HG02678 (cell line): ENCODE measurements at regions not wholly inside any gene's neighbourhood (a gene's known extent, or its start where the extent isn't known, plus 50 kb on each side); places are given as distances from the start of the nearest gene placed in this dataset.

Experiments used
- ATAC-seq: cut with Tn5 transposase; IDR thresholded peaks from one replicate; pipeline ENCODE4 v1.9.1; 2021; ENCODE audit warnings: mild to moderate bottlenecking, moderate library complexity; ENCODE audit not compliant: unreplicated experiment

DNA sequence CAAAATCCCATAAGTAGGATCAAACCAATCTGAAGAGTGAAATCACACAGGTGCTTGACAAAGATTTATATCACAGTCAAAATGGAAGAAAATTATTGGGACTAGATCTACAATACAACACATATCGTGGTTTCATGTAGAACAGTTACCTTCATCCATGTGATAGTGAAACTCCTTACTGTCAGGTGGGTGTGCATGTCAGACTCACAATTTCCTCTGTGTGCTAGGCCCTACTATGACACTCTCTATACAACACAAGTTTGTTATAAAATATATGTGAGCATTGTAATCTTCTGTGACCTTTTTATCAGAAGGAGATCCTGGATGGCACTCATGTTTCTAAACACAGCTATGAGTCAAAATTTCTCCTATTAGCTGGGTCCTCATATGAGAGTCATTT lies 947.0 kb upstream of the TSPY4 start:
- ATAC-seq = no peak

- no peak for ATAC-seq
These were observed 944.0 kb upstream of the TSPY4 start for GRCh38 chrY:8393246-8393645.

DNA sequence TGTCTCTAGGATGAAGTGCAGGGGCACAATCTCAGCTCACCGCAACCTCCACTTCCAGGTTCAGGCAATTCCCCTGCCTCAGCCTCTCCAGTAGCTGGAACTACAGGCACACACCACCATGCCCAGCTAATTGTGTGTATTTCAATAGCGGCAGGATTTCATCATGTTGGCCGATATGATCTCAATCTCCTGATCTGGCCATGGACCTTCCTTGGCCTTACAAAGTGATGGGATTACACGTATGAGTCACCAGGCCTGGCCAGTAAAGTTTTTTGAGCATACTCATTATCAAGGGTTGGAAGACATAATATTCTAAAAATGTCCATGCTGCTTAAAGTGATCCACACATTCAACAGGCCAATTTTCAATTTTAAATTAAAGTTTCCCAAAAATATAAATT lies 914.4 kb upstream of the TSPY4 start:
- ATAC-seq = no peak

DNA sequence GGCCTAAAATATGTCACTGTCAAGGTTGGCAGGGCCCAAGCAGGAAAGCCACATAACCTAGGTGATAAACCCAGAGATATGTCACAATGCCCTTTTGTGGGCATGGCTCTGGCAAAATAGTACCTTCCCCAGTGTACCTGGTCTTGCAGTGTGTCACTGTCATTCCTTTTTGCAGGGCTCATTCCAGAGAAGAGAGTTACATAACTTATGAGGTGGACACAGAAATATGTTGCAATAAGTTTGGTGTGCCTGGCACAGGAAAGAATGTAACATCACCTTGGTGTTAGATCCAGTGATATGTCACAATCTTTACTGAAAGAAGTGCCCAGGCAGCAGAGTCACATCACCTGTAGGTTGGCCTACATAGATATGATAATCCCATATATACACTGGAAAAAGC lies 910.8 kb upstream of the TSPY4 start:
- ATAC-seq = no peak

- ATAC-seq = peak; percentile 54
These were observed 899.8 kb upstream of the TSPY4 start for GRCh38 chrY:8437510-8437909.

DNA sequence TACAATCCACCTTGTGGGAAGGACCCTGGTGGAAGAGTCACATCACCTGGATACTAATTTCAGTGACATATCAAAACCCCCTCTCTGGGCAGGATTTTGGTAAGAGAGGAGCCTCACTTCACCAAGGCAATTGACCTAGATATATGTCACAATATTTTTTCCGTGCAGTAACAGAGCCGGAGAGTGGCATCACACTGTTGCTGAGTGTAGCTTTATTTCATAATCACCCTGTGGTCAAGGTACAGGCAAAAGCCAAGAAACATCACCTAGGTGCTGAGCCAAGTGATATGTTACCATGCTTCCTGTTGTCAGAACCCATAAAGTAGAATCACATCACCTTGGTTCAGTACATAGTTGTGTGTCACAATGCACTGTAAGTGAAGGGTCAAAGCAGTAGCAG lies 895.2 kb upstream of the TSPY4 start:
- no peak for ATAC-seq

DNA sequence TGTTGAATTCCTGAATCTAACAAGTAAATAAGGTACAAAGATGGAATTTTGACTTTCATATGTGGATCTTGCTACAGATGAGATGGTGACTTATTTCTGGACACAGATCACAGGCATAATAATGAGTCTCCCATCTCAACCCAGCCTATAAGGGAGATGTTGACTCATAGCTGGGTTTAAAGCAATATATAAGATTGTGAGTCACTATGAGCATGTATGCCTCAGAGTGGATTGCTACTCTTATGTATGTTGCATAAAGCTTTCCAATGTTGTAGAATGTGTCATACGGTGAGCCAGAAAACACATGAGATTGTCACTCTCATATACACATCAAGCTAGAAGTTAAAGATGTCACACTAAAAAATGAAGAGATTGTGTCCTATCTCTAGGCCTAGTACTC lies 884.3 kb upstream of the TSPY4 start:
- no peak for ATAC-seq

DNA sequence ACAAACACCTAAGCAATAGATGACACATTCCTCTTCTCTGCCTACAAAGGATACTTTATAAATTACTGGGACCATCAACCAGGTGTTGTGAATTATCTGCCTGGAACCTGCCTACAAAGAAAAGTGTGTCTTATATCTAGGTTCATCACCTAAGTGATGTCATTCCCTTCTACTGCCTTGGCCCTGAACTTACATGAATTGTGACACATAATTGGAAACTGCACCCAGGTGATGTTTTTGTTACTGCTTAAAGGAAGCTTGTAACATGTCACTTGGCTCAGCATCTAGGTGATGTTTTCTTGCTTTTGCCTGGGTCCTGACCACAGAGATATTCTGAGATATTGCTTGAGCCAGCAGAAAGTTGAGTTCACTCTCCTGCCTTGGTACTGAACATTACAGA lies 870.5 kb upstream of the TSPY4 start:
- no peak for ATAC-seq

GRCh38 chrY:8470249-8470648 lies 867.0 kb upstream of the TSPY4 start:
- no peak for ATAC-seq

GRCh38 chrY:8479141-8479540 lies 858.1 kb upstream of the TSPY4 start:
- ATAC-seq = no peak

- no peak for ATAC-seq
These were observed 848.3 kb upstream of the TSPY4 start for GRCh38 chrY:8488955-8489354.

DNA sequence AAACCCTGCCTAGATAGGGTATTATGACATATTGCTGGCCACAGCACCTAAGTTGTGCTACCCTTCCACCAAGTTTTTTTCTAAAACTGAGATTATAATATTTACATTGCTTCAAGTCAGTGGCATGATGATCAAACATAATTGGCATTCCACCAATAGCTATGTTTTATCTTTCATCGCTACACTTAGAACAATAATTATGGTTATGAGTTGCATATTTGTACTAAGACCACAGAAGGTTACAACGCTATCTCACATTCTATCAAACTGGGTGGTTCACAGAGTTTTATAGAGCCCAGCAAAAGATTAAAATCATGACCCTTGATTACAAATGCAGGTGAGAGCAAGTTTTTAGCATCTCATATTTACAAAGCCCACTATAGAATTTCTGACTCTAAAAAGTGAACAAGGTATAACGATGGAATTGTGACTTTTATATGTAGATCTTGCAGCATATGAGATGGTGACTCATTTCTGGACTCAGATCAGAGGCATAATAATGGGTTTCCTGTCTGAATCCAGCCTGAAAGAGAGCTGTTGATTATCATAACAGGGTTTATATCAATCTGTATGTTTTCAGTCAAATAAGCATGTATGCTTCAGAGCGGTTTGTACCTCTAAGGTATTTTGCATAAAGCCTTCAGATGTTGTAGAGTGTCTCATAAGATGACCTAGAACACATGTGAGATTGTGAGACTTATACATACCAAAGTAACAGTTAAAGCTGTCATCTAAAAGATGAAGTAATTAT lies 847.2 kb upstream of the TSPY4 start:
- ATAC-seq = no peak

DNA sequence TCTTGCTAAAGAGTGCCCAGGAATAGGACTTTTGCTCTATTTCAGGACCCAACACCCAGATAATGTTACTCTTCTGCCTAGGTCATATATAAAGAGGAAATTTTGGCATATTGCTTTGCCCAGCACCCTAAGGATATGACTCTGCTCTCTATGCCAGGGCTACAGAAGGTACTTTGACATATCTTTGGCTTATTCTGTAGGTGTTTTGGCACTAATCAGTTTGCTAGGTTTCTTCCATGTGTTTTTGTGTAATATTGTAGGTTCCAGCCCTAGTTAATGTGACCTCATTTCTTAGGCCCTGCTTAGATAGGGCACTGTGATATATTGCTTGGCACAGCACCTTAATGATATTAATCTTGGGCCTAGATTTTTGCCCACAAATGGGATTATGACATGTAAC lies 842.9 kb upstream of the TSPY4 start:
- no peak for ATAC-seq

DNA sequence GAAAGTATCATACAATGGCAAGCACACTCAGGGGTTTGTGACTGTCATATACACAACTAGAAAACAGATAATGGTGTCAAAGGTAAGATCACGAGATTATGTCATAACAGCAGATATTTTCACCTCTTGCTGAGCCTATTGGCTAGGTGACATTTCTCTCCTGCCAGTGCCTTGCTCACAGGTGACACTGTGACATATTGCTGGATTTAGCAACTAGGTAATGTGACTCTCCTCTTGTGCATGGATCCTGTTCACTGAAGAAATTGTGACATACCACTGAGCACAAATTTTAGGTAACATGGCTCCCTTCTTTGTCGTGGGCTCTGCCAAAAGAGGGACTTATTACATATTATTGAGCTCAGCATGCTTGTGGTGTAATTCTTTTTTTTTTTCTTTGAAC lies 842.0 kb upstream of the TSPY4 start:
- ATAC-seq = no peak

DNA sequence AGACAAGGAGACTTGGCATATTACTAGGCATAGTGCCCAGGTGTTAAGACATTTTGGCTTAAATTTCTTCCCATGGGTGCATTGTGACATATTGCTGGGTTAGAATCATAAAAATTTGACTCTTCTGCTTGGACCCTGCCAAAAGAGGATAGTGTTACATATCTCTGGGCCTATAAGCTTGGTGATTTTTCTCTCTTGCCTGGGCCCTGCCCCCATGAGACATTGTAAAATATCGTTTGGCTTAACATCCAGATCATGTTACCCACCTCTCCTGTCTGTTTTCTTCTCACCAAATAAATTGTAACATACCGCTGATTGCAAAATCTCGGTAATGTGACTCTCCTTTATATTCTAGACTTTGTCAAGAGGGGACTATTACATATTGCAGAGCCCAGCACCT lies 836.4 kb upstream of the TSPY4 start:
- ATAC-seq = no peak

- ATAC-seq = no peak
These were observed 803.8 kb upstream of the TSPY4 start for GRCh38 chrY:8533468-8533867.

GRCh38 chrY:8535704-8536103 lies 801.6 kb upstream of the TSPY4 start:
- ATAC-seq = peak; percentile 95

- no peak for ATAC-seq
These were observed 801.0 kb upstream of the TSPY4 start for GRCh38 chrY:8536277-8536676.

- ATAC-seq = no peak
These were observed 796.0 kb upstream of the TSPY4 start for GRCh38 chrY:8541306-8541705.

DNA sequence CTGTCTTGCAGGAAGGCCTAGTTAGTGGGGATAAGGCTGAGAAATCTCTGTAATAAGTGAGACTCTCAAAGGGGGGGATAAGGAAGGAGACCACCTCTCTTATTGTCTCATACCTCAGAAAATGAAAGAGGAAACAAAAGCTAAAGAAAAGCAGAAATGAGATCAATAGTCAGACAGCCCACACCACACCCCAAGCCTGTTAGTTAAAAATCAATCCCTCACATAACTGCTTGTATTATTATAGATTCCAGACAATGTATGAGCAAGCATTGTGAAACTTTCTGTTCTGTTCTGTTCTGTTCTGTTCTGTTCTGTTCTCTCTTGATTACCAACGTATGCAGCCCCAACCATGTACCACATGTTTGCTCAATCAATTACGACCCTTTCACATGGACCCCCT lies 792.5 kb upstream of the TSPY4 start:
- peak; percentile 72 for ATAC-seq

DNA sequence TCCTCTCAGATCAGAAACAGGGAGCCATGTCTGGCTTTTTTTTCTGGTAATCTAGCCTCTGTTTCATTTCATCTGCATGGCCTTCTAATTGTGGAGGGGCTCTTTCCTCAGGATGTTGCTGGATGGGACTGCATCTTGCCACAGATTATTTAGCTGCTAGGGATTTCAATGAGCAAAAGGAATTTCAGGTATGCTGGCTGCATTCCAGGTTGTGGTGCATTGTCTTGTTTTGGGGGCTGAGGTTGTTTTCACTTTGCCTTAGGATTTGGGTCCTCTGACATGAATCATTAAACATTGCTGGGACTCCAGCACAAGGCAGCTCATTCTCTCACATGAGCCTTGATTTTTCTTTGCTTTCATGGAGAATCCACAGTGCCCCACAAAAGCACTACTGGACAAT lies 789.3 kb upstream of the TSPY4 start:
- ATAC-seq = no peak

- ATAC-seq = no peak
These were observed 785.9 kb upstream of the TSPY4 start for GRCh38 chrY:8551323-8551722.

DNA sequence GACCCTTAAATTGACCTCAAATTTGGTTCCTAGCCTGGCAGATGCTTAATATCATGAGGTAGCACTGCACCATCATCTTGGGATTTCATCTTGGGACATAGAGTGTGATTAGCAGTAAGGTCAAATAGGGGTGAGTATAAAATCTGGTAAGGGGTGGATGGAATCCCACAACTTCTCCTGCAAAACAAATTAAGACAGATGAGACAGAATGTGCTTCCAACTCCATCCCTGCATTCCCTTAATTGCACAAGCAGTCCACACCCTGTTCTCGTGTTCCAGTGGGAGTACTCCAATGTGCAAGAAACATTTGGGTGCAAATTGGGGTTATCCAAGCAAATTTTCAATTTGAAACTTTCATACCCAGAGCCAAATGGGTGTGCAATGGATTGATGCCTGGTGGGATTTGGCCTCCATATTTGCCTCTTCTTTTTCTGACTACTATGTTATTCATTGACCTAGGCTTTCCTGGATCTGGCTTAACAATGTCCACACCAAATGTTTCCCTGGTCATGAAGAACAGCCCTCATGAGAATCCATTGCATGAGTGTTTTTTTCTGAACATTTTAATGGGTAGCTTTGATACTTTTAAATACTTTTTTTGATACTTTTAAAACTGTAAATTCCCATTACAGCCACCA lies 785.0 kb upstream of the TSPY4 start:
- ATAC-seq = no peak
